ENCODE measurements at regions not wholly inside any gene's neighbourhood (a gene's known extent, or its start where the extent isn't known, plus 50 kb on each side); places are given as distances from the start of the nearest gene placed in this dataset.

DNA sequence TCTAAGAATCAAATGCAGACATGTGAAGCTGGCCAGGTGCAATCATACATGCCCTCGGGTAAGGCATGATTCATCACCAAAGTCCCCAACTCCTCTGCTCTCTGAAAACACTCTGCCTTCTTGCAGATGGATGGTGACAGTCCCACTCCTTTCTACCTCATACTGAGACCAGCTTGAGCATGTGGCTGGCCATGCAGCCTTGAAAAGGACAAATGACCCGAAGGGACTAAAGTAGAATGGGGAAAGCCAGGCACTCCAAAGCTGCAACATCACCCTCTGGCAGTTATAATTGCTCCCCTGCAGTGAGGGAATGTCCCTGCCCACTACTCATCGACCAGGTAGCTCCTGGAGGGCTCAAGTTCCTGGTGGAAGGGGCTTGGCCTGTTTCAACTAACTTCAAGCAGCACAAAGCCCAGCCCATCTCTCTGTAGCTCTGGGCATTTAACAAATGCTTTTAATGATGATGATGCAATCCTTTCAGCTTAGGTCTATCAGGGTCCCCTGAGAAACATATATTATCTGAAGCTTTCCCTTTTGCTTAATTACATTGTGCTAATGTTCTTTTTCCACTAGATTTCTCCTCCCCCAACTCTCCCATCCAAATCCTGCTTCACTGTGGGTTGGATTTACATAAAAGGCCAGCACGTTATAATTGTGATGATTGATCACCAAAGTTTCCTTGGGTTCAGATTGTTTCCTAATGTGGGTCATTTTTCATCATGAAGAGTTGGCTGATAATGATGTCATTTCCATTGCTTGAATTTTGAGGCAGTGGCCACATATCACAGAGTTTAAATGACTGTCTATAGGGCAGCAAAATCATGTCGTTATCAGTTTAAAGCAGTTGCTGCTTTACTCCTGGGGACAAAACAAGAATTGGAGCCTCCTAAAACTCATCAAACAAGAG is 436.5 kb upstream of the SLC30A5 start:
- no peak overlapping the region for H3K27ac ChIP-seq (ENCODE audit: low read length)
- H3K27me3 ChIP-seq (ENCODE audit: low read depth, low read length) = no peaks in the 10 kb centered on the region
- H3K4me1 ChIP-seq (ENCODE audit: control insufficient read depth in 1 of 2, insufficient read depth in 2 of 2, low read length in 2 of 2) = peaks cover 0 to 7% of the 10 kb centered on the region in 2 donors
- no peaks in the 10 kb centered on the region for H3K9me3 ChIP-seq (ENCODE audit: control insufficient read depth in 1 of 2, low read length in 2 of 2)
- H3K36me3 ChIP-seq (ENCODE audit: control insufficient read depth in 1 of 2, insufficient read depth in 2 of 2, low read length in 2 of 2) = no peaks in the 10 kb centered on the region
- H3K4me3 ChIP-seq (ENCODE audit: low read depth in 1 of 2, low read length in 2 of 2) = no peak overlapping the region

DNA sequence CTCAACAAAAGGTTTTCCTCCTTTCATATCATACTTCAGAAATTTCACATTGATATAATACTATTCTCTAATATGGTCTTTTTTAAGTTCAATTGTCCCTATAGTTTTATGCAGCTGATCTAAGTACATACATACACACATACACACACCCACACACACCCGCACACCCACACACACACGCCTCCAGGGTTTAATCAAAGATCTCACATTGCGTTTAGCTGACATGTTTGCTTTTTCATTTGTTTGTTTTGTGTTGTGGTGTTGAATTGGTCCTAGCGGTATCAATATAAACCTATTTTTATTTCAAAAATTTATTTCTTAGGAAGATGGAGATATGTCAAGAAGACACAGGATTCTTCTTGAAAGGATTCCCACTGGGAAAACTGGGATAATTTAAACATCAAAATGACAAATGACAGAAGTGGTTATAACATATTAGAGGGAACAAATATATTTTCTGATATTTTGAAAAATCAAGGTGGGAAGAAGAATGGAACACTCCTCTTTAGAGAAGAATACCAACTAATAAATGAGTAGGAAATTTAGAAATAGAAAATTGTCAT is 434.9 kb upstream of the SLC30A5 start:
- no peaks in the 10 kb centered on the region for H3K27me3 ChIP-seq (ENCODE audit: low read depth, low read length)
- no peak overlapping the region for H3K27ac ChIP-seq (ENCODE audit: low read length)
- H3K36me3 ChIP-seq (ENCODE audit: control insufficient read depth in 1 of 2, insufficient read depth in 2 of 2, low read length in 2 of 2) = no peaks in the 10 kb centered on the region
- no peaks in the 10 kb centered on the region for H3K4me1 ChIP-seq (ENCODE audit: control insufficient read depth in 1 of 2, insufficient read depth in 2 of 2, low read length in 2 of 2)
- H3K9me3 ChIP-seq (ENCODE audit: control insufficient read depth in 1 of 2, low read length in 2 of 2) = no peaks in the 10 kb centered on the region
- H3K4me3 ChIP-seq (ENCODE audit: low read depth in 1 of 2, low read length in 2 of 2) = no peak overlapping the region

DNA sequence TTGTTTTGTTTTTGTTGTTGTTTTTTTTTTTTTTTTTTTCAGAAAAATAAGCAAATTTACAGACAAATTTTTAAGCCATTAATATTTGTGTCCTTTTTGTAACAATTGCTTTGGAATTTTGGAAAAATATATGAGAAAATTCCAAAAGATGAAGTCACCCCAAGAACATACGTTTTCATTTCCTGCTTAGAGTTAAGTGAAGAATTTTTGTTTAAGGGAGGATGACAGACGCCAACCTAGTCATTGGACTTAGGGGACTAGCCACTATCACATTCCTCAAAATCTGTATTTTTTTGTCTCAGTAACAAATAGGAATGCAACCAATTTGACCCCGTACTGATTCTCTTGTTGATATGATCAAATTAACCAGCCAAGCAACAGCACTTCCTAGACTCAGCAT is 433.9 kb upstream of the SLC30A5 start:
- Histone ChIP-seq H3K9me3 (ENCODE audit: control insufficient read depth in 1 of 2, low read length in 2 of 2) (no peaks in the 10 kb centered on the region), H3K4me3 (ENCODE audit: low read depth in 1 of 2, low read length in 2 of 2) (no peak overlapping the region), H3K36me3 (ENCODE audit: control insufficient read depth in 1 of 2, insufficient read depth in 2 of 2, low read length in 2 of 2) (no peaks in the 10 kb centered on the region), H3K27ac (ENCODE audit: low read length) (no peak overlapping the region), H3K27me3 (ENCODE audit: low read depth, low read length) (no peaks in the 10 kb centered on the region), H3K4me1 (ENCODE audit: control insufficient read depth in 1 of 2, insufficient read depth in 2 of 2, low read length in 2 of 2) (no peaks in the 10 kb centered on the region)

DNA sequence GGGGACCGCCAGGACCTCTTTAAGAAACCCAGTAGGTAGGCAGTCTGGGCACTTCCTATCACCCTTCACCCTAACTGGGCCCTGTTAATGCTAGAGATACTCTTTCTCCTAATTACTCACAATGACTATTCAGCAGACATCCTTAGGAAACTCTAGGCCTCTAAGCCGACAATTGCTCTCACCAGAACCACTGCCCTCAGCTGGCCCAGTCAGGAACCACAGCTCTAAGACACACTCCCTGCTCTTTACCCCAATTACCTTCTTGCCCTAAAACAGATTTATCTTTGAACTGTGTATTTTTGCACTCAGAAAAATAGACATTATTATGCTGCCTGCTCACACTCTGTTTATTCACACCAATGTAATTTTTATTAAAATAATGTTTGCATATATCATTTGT is 432.6 kb upstream of the SLC30A5 start:
- no peaks in the 10 kb centered on the region for H3K9me3 ChIP-seq (ENCODE audit: control insufficient read depth in 1 of 2, low read length in 2 of 2)
- H3K27ac ChIP-seq (ENCODE audit: low read length) = no peak overlapping the region

DNA sequence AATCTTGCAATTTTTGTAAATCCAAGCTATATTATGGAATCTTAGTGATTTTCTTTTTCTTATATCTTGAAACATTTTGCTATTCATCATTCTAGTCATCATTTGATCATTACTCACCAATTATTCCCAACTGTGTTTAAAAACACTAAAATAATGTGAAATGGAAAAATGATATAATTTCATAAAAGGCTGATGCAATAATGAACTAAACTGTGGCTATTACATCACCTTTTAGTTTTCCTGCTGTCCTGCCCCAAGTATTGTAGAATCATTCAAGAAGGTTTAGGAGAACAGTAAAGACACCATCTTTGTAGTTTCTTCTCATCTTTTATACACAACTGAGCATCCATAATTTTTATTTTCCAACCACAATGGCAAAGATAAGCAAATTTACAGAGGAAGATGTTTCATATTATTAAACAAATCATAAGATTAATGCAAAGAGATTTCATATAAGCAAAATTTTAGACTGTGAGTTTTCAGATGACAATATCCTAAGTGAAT is 431.0 kb upstream of the SLC30A5 start:
- Histone ChIP-seq H3K27me3 (ENCODE audit: low read depth, low read length) (no peaks in the 10 kb centered on the region), H3K4me3 (ENCODE audit: low read depth in 1 of 2, low read length in 2 of 2) (no peak overlapping the region), H3K36me3 (ENCODE audit: control insufficient read depth in 1 of 2, insufficient read depth in 2 of 2, low read length in 2 of 2) (no peaks in the 10 kb centered on the region), H3K4me1 (ENCODE audit: control insufficient read depth in 1 of 2, insufficient read depth in 2 of 2, low read length in 2 of 2) (no peaks in the 10 kb centered on the region), H3K9me3 (ENCODE audit: control insufficient read depth in 1 of 2, low read length in 2 of 2) (no peaks in the 10 kb centered on the region), H3K27ac (ENCODE audit: low read length) (no peak overlapping the region)

More for the DNA sequence above, 432.6 kb upstream of the SLC30A5 start:
- Histone ChIP-seq H3K27me3 (ENCODE audit: low read depth, low read length) (no peaks in the 10 kb centered on the region), H3K4me3 (ENCODE audit: low read depth in 1 of 2, low read length in 2 of 2) (no peak overlapping the region), H3K36me3 (ENCODE audit: control insufficient read depth in 1 of 2, insufficient read depth in 2 of 2, low read length in 2 of 2) (no peaks in the 10 kb centered on the region), H3K4me1 (ENCODE audit: control insufficient read depth in 1 of 2, insufficient read depth in 2 of 2, low read length in 2 of 2) (no peaks in the 10 kb centered on the region)

DNA sequence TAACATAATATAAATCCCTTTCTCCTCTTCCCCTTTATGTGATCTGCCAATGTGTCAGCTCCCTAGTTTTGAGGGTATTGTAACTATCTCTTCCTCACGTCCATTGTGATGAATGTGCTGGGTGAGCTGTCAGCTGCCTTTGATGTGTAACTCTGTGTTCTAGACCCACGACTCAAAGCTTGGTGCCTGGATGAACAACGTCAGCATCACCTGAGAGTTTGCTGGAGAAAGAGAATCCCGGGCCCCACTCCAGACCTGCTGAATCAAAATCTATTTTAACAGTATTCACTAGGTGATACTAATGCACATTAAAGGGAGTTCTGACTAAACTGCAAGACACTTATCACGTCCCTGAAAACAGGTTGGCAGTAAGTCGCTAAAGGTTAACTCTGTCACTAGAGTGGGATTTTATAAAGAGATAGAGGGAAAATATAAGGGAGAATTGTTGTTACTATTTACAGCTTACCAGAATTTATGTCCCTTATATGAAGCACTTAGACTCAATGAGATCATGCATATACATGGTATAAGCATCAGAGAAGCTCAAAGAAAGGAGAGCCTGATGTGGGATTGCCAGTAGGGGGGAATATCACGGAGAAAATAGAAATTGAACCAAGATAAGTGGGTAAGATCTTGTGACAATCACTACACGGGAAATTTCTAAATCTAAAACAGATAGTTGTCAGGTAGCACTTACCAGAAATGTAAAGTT is 423.8 kb upstream of the SLC30A5 start:
- no peak overlapping the region for H3K27ac ChIP-seq (ENCODE audit: low read length)
- no peaks in the 10 kb centered on the region for H3K27me3 ChIP-seq (ENCODE audit: low read depth, low read length)
- H3K4me1 ChIP-seq (ENCODE audit: control insufficient read depth in 1 of 2, insufficient read depth in 2 of 2, low read length in 2 of 2) = no peaks in the 10 kb centered on the region

DNA sequence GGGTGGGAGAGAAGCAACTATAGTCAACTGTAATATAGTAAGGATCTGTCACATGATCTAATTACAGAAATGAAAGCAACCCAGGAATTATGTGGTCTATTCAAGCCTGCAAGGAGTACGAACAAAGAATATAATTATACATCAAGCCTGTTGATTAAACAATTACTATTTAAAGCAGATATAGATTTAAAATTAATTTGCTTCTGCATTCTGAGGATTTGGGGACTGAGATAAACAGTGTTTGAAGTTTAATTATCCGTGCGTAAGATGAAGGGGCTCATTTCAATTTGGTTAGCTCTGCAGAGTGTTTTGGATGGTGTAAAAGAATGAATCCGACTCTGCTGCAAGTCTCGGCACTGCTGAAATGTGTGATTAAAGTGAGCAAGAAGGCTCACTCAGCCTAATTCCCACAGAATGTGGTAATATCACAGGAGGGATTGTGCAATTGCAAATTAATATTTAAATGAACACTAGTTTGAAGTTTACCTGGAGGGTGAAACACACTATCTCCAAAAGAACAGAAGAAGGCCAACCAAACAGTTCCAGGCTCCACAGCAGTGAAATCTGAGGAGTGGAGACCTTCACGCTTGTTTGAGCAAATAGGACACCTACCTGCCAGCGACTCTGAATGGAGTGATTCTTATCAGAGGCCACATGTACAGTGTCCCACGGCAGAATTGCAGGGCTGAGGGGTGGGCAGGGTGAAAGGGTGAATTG is 420.6 kb upstream of the SLC30A5 start:
- Histone ChIP-seq H3K4me3 (ENCODE audit: low read depth in 1 of 2, low read length in 2 of 2) (peak overlapping the region; percentile 10 to 27), H3K36me3 (ENCODE audit: control insufficient read depth in 1 of 2, insufficient read depth in 2 of 2, low read length in 2 of 2) (no peaks in the 10 kb centered on the region), H3K27ac (ENCODE audit: low read length) (no peak overlapping the region), H3K9me3 (ENCODE audit: control insufficient read depth in 1 of 2, low read length in 2 of 2) (no peaks in the 10 kb centered on the region), H3K27me3 (ENCODE audit: low read depth, low read length) (no peaks in the 10 kb centered on the region), H3K4me1 (ENCODE audit: control insufficient read depth in 1 of 2, insufficient read depth in 2 of 2, low read length in 2 of 2) (no peaks in the 10 kb centered on the region)

More for the DNA sequence above, 423.8 kb upstream of the SLC30A5 start:
- Histone ChIP-seq H3K9me3 (ENCODE audit: control insufficient read depth in 1 of 2, low read length in 2 of 2) (no peaks in the 10 kb centered on the region), H3K36me3 (ENCODE audit: control insufficient read depth in 1 of 2, insufficient read depth in 2 of 2, low read length in 2 of 2) (no peaks in the 10 kb centered on the region), H3K4me3 (ENCODE audit: low read depth in 1 of 2, low read length in 2 of 2) (no peak overlapping the region)

DNA sequence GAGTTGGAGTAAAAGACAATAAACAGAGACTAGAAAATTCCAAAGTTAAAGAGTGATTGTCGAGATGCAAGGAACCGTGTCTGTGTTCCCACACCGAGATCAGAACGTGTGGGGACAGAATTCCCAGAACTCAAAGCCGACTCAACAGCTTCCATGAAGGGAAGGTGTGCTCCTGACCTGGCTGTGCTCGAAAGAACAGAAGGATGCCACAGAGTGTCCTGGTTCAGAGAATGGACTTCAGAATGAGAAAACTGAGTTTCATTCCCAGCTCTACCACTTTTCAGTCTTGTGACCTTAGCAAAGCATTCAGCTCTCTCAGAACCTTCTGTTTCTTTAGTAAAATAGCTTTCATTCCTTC is 420.0 kb upstream of the SLC30A5 start:
- H3K4me1 ChIP-seq (ENCODE audit: control insufficient read depth in 1 of 2, insufficient read depth in 2 of 2, low read length in 2 of 2) = no peaks in the 10 kb centered on the region
- no peak overlapping the region for H3K27ac ChIP-seq (ENCODE audit: low read length)
- no peak overlapping the region for H3K4me3 ChIP-seq (ENCODE audit: low read depth in 1 of 2, low read length in 2 of 2)
- no peaks in the 10 kb centered on the region for H3K9me3 ChIP-seq (ENCODE audit: control insufficient read depth in 1 of 2, low read length in 2 of 2)
- no peaks in the 10 kb centered on the region for H3K36me3 ChIP-seq (ENCODE audit: control insufficient read depth in 1 of 2, insufficient read depth in 2 of 2, low read length in 2 of 2)
- no peaks in the 10 kb centered on the region for H3K27me3 ChIP-seq (ENCODE audit: low read depth, low read length)

DNA sequence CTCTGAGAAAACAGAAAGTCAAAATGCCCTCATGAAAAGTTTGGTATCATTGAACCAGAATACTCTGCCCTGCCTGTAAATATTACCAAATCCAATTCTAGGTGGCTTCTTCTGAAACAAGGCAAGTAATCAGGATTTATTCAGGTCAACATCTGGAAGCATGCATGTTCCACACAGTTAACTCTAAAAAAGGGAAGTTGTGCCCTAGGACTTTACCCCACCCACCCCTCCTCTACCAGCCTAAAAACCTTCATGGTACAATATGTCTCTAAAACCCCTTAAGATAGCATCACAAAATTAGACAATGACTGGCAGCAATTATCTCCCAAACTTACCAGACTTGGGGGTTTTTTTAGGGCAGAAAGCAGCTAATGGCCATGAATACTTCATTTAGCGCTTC is 414.8 kb upstream of the SLC30A5 start:
- no peaks in the 10 kb centered on the region for H3K4me1 ChIP-seq (ENCODE audit: control insufficient read depth in 1 of 2, insufficient read depth in 2 of 2, low read length in 2 of 2)
- no peaks in the 10 kb centered on the region for H3K9me3 ChIP-seq (ENCODE audit: control insufficient read depth in 1 of 2, low read length in 2 of 2)
- H3K4me3 ChIP-seq (ENCODE audit: low read depth in 1 of 2, low read length in 2 of 2) = no peak overlapping the region
- H3K36me3 ChIP-seq (ENCODE audit: control insufficient read depth in 1 of 2, insufficient read depth in 2 of 2, low read length in 2 of 2) = no peaks in the 10 kb centered on the region
- H3K27me3 ChIP-seq (ENCODE audit: low read depth, low read length) = no peaks in the 10 kb centered on the region
- no peak overlapping the region for H3K27ac ChIP-seq (ENCODE audit: low read length)

DNA sequence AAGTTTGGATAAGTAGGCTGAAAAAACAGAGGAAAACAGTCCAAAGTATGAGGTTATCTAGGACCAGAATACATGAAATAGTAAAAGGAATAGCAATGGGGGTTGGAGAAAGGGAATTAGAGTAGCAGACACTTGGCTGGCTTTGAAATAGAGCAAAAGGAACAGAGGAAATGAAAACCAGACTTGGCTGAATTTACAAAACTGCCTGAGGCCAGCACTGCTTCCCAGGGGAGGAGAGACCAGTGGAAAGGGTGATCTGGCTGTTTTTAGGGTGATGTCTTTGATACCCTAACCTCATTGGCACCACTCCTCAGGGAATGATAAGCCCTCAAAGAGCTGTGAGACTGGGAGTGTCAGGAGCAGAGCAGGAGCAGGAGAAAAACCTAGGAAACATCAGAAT is 413.4 kb upstream of the SLC30A5 start:
- no peaks in the 10 kb centered on the region for H3K9me3 ChIP-seq (ENCODE audit: control insufficient read depth in 1 of 2, low read length in 2 of 2)
- H3K4me3 ChIP-seq (ENCODE audit: low read depth in 1 of 2, low read length in 2 of 2) = no peak overlapping the region
- no peak overlapping the region for H3K27ac ChIP-seq (ENCODE audit: low read length)
- no peaks in the 10 kb centered on the region for H3K27me3 ChIP-seq (ENCODE audit: low read depth, low read length)
- H3K36me3 ChIP-seq (ENCODE audit: control insufficient read depth in 1 of 2, insufficient read depth in 2 of 2, low read length in 2 of 2) = no peaks in the 10 kb centered on the region
- no peaks in the 10 kb centered on the region for H3K4me1 ChIP-seq (ENCODE audit: control insufficient read depth in 1 of 2, insufficient read depth in 2 of 2, low read length in 2 of 2)

DNA sequence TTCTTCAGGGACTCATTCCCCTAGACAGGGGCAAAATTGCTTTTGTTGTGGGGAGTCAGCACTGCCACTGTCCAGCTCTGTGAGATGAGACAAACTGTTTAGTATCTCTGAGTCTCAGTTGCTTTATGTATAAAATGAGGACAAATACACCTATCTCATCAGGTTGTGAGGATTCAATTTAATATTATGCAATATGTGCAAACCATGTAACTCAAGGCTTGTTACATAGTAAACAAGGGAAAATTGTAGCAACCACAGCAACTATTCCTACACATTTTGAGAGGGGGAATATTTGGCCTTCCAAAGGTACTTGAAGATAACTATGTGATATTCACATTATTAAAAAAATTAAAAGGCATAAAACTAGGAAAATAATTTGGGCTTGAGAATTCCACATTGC is 411.9 kb upstream of the SLC30A5 start:
- no peaks in the 10 kb centered on the region for H3K9me3 ChIP-seq (ENCODE audit: control insufficient read depth in 1 of 2, low read length in 2 of 2)
- no peaks in the 10 kb centered on the region for H3K4me1 ChIP-seq (ENCODE audit: control insufficient read depth in 1 of 2, insufficient read depth in 2 of 2, low read length in 2 of 2)
- no peak overlapping the region for H3K4me3 ChIP-seq (ENCODE audit: low read depth in 1 of 2, low read length in 2 of 2)
- no peak overlapping the region for H3K27ac ChIP-seq (ENCODE audit: low read length)
- no peaks in the 10 kb centered on the region for H3K27me3 ChIP-seq (ENCODE audit: low read depth, low read length)
- no peaks in the 10 kb centered on the region for H3K36me3 ChIP-seq (ENCODE audit: control insufficient read depth in 1 of 2, insufficient read depth in 2 of 2, low read length in 2 of 2)
